ENCODE measurements at regions not wholly inside any gene's neighbourhood (a gene's known extent, or its start where the extent isn't known, plus 50 kb on each side); places are given as distances from the start of the nearest gene placed in this dataset.

GRCh38 chr9:89792189-89793123, 187.6 kb downstream of the GADD45G start:
- DNase-seq (ENCODE audit: low read depth): no peak

GRCh38 chr9:89793124-89793495, 188.3 kb downstream of the GADD45G start:
- DNase-seq (ENCODE audit: low read depth): no peak

- no peak for DNase-seq (ENCODE audit: low read depth)
Measured at GRCh38 chr9:89793551-89793950, 188.7 kb downstream of the GADD45G start.

GRCh38 chr9:89794918-89795317, 190.1 kb downstream of the GADD45G start:
- DNase-seq (ENCODE audit: low read depth): no peak

GRCh38 chr9:89795538-89796195, 190.9 kb downstream of the GADD45G start:
- DNase-seq (ENCODE audit: low read depth): no peak

- DNase-seq (ENCODE audit: low read depth): no peak
Measured at GRCh38 chr9:89796606-89797005, 191.8 kb downstream of the GADD45G start.

GRCh38 chr9:89797255-89797654, 192.4 kb downstream of the GADD45G start:
- DNase-seq (ENCODE audit: low read depth): no peak

- DNase-seq (ENCODE audit: low read depth): no peak
Measured at GRCh38 chr9:89797937-89798455, 193.2 kb downstream of the GADD45G start.

- DNase-seq (ENCODE audit: low read depth): no peak
Measured at GRCh38 chr9:89798547-89799120, 193.8 kb downstream of the GADD45G start.

- no peak for DNase-seq (ENCODE audit: low read depth)
Measured at GRCh38 chr9:89799221-89799620, 194.4 kb downstream of the GADD45G start.

- no peak for DNase-seq (ENCODE audit: low read depth)
Measured at GRCh38 chr9:89799766-89800165, 195.0 kb downstream of the GADD45G start.

GRCh38 chr9:89801341-89801740, 196.5 kb downstream of the GADD45G start:
- no peak for DNase-seq (ENCODE audit: low read depth)

- DNase-seq (ENCODE audit: low read depth): no peak
Measured at GRCh38 chr9:89801742-89802670, 197.2 kb downstream of the GADD45G start.

- peak; percentile 15 for DNase-seq (ENCODE audit: low read depth)
Measured at GRCh38 chr9:89802781-89803355, 198.1 kb downstream of the GADD45G start.

- no peak for DNase-seq (ENCODE audit: low read depth)
Measured at GRCh38 chr9:89803403-89803802, 198.6 kb downstream of the GADD45G start.

- no peak for DNase-seq (ENCODE audit: low read depth)
Measured at GRCh38 chr9:89804766-89805531, 200.1 kb downstream of the GADD45G start.

GRCh38 chr9:89805571-89806292, 200.9 kb downstream of the GADD45G start:
- peak; percentile 15 for DNase-seq (ENCODE audit: low read depth)

GRCh38 chr9:89806371-89807100, 201.7 kb downstream of the GADD45G start:
- peak; percentile 49 for DNase-seq (ENCODE audit: low read depth)

- DNase-seq (ENCODE audit: low read depth): no peak
Measured at GRCh38 chr9:89807101-89807395, 202.2 kb downstream of the GADD45G start.

Measured in M059J (cell line).